ENCODE measurements at regions not wholly inside any gene's neighbourhood (a gene's known extent, or its start where the extent isn't known, plus 50 kb on each side); places are given as distances from the start of the nearest gene placed in this dataset.
A peak's percentile ranks its signal among the peaks of the same experiment; 100 is the strongest.

DNA sequence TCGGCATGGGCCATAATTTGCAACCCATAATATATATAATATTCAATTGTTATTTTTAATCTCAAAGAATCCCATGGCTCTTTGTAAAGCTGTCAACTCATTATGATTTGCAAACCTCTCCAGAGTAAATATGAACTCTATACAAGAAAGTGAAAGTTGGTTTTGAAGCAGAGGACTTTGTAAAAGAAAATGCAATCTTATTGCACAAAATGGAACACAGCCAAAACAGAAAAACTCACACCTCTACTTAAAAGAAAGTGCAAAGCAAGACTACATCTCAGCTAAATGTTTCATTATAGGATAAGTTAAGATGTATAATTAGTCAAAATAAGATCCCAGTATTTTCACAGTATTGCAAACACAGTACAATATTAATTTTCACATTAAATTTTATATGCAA, 111.2 kb upstream of the FLRT2 start:
- H3K27me3 ChIP-seq (replicated peaks; ENCODE audit: control insufficient read depth, insufficient read depth, low read length) = no peaks in the 10 kb centered on the region
- DNase-seq (ENCODE audit: low read depth) = peak; percentile 14
- H3K4me3 ChIP-seq (ENCODE audit: low read length) = no peak overlapping the region
- no peaks in the 10 kb centered on the region for H3K9me3 ChIP-seq (ENCODE audit: control insufficient read depth, low read length)
- H3K9ac ChIP-seq (ENCODE audit: low read length) = no peak overlapping the region
- no peaks in the 10 kb centered on the region for H3K36me3 ChIP-seq (ENCODE audit: control insufficient read depth, insufficient read depth, low read length, severe bottlenecking)
- peaks cover 30% of the 10 kb centered on the region for H3K4me1 ChIP-seq (ENCODE audit: control insufficient read depth, insufficient read depth, low read length)

DNA sequence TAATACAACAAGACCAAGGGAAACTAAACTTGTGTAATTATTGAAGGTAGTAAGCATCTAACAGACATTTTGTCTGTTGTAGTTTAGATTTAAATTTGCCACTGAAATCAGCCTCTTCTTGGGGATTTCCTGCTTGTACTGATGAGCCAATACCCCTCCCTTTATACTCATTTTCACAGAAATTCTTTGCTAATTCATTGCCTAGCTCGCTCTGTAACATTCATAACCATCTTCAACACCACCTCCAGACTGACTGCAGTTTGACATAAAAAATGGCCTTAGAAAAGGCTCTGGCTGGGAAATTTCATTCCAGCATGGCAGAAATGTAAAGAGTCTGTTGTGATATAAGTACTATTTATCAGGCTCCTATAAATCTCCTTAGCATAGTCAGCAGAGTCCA, 109.7 kb upstream of the FLRT2 start:
- Histone ChIP-seq H3K4me3 (ENCODE audit: low read length) (no peak overlapping the region), H3K4me1 (ENCODE audit: control insufficient read depth, insufficient read depth, low read length) (peaks cover 30% of the 10 kb centered on the region), H3K9me3 (ENCODE audit: control insufficient read depth, low read length) (no peaks in the 10 kb centered on the region), H3K9ac (ENCODE audit: low read length) (no peak overlapping the region), H3K36me3 (ENCODE audit: control insufficient read depth, insufficient read depth, low read length, severe bottlenecking) (no peaks in the 10 kb centered on the region), H3K27me3 (replicated peaks; ENCODE audit: control insufficient read depth, insufficient read depth, low read length) (no peaks in the 10 kb centered on the region)
- DNase-seq (ENCODE audit: low read depth) = no peak

DNA sequence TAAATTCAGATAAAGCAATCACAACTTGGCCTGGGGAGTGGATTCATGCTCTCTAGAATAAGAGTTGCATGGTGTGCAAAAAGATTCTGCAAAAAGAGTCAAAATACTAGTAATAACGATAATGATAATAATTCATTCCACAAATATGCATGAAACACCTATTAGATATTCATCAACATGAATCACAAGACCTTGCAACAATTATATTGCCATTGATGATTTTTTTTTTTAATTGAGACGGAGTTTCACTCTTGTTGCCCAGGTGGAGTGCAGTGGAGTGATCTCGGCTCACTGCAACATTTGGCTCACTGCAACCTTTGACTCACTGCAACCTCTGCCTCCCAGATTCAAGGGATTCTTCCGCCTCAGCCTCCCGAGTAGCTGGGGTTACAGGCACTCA, 109.2 kb upstream of the FLRT2 start:
- H3K36me3 ChIP-seq (ENCODE audit: control insufficient read depth, insufficient read depth, low read length, severe bottlenecking) = no peaks in the 10 kb centered on the region
- H3K9me3 ChIP-seq (ENCODE audit: control insufficient read depth, low read length) = no peaks in the 10 kb centered on the region
- H3K4me1 ChIP-seq (ENCODE audit: control insufficient read depth, insufficient read depth, low read length) = peaks cover 27% of the 10 kb centered on the region
- DNase-seq (ENCODE audit: low read depth) = no peak
- no peaks in the 10 kb centered on the region for H3K27me3 ChIP-seq (replicated peaks; ENCODE audit: control insufficient read depth, insufficient read depth, low read length)
- H3K4me3 ChIP-seq (ENCODE audit: low read length) = no peak overlapping the region
- no peak overlapping the region for H3K9ac ChIP-seq (ENCODE audit: low read length)

DNA sequence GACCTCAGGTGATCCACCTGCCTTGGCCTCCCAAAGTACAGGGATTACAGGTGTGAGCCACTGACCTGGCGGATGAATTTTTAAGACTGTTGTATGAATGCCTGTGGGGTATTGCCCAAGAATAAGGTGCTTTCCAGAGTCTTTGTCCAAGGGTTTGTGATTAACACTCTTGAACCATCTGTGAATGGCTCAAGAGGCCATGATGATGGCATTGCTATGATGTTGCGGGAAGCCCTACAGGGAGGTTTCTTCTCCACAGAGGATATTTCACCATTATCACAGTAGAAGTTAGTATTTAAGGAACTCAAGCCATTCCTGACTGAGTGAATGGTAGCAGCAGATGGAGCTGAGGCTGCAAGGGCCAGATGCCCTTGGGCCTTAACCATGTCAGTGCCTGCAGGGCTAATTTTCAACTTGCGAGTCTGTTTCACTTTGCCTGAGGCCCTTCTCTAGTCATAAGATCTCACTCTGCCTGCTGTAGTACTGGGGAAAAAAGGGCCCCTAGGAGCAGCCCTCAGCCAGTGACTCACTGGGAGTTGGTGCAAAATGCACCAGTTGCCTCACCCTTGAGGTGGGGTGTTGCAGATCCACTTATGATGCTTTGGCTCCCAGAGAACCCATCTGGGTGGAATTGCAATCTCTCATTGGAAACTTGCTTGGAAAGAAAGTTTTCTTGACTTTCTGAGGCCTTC, 108.6 kb upstream of the FLRT2 start:
- Histone ChIP-seq H3K27me3 (replicated peaks; ENCODE audit: control insufficient read depth, insufficient read depth, low read length) (no peaks in the 10 kb centered on the region), H3K9me3 (ENCODE audit: control insufficient read depth, low read length) (no peaks in the 10 kb centered on the region), H3K36me3 (ENCODE audit: control insufficient read depth, insufficient read depth, low read length, severe bottlenecking) (no peaks in the 10 kb centered on the region), H3K9ac (ENCODE audit: low read length) (no peak overlapping the region), H3K4me3 (ENCODE audit: low read length) (no peak overlapping the region), H3K4me1 (ENCODE audit: control insufficient read depth, insufficient read depth, low read length) (peaks cover 21% of the 10 kb centered on the region)
- peak; percentile 53 for DNase-seq (ENCODE audit: low read depth)

DNA sequence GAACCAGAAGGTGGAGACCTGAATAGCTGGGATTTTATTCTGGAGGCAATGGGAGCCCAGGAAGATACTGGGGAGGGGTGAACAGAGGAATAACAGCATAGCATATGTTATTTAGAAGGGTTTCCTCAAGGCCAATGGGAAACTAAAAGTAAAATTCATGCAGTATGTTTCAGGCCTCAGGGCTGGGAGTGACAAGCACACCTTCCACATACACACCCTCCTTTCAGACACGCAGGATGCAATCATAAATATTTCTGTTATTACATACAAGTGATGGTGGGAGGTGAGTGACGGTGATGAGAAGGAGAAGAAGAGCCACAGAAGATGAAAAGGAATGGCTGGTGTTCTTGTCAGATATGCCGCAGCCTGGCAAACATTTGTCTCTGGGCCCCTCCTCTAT, 106.1 kb upstream of the FLRT2 start:
- Histone ChIP-seq H3K9ac (ENCODE audit: low read length) (no peak overlapping the region), H3K9me3 (ENCODE audit: control insufficient read depth, low read length) (no peaks in the 10 kb centered on the region), H3K36me3 (ENCODE audit: control insufficient read depth, insufficient read depth, low read length, severe bottlenecking) (no peaks in the 10 kb centered on the region), H3K4me3 (ENCODE audit: low read length) (no peak overlapping the region), H3K4me1 (ENCODE audit: control insufficient read depth, insufficient read depth, low read length) (peaks cover 7% of the 10 kb centered on the region), H3K27me3 (replicated peaks; ENCODE audit: control insufficient read depth, insufficient read depth, low read length) (no peaks in the 10 kb centered on the region)
- DNase-seq (ENCODE audit: low read depth) = no peak

DNA sequence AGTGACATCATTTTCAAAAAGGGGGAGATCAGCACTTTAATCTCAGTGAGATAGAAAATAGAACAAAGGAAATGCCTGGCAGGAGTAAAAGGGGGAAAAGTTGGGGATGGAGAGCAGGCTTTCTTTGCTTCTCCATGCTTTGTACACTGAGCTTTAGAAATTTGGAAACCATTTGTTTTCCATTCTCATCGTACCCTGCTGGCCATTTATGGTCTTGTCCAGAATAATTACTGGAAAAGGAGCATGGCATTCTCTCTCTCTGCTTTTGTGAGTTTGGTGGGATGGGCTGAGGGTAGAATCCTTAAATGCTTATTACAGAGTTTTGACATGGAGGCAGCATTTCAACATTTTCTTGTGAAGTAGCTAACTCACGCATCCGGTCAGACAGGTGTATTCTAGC, 104.4 kb upstream of the FLRT2 start:
- no peak overlapping the region for H3K4me3 ChIP-seq (ENCODE audit: low read length)
- H3K36me3 ChIP-seq (ENCODE audit: control insufficient read depth, insufficient read depth, low read length, severe bottlenecking) = no peaks in the 10 kb centered on the region
- DNase-seq (ENCODE audit: low read depth) = no peak
- no peak overlapping the region for H3K9ac ChIP-seq (ENCODE audit: low read length)
- H3K4me1 ChIP-seq (ENCODE audit: control insufficient read depth, insufficient read depth, low read length) = peaks cover 5% of the 10 kb centered on the region
- no peaks in the 10 kb centered on the region for H3K9me3 ChIP-seq (ENCODE audit: control insufficient read depth, low read length)
- no peaks in the 10 kb centered on the region for H3K27me3 ChIP-seq (replicated peaks; ENCODE audit: control insufficient read depth, insufficient read depth, low read length)

DNA sequence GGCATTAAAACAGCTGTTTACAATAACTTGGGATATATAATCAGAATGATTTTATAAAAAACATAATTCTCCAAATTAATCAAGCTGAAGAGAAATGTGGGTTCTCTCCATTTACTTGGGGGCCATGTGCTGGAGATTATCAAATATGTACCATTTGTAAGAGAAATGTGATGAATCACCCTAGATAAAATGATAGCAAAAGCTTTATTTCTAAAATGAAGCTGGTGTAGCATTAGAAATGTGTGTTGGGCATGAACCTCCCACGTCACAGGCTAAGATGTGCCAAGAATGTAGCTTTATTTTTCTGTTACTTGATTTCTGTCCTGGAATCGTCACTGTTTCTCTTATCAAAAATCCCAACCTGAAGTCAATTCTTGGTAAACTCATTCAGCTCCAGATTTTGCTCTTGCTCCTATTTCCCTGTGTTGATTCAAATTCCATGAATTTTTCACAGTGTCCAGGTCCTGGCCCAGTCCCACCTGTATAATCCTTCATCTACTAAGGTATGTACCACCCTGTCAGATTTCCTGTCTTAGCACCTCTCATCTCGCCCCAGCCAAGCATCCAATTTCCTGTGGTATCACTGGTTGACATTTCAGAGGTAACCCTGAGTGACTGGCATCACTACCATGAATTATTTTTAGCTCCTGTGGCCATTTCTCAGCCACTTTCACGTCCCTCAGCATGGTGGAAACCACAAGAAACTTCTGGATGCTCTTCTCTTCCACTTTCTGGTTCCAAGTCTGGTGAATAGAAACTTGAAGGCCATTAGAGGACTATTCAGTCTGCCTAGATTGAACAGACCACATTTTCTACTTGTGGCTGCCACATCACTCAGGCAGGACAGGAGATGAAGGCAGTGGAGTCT, 103.6 kb upstream of the FLRT2 start:
- Histone ChIP-seq H3K9me3 (ENCODE audit: control insufficient read depth, low read length) (no peaks in the 10 kb centered on the region), H3K4me3 (ENCODE audit: low read length) (no peak overlapping the region), H3K27me3 (replicated peaks; ENCODE audit: control insufficient read depth, insufficient read depth, low read length) (no peaks in the 10 kb centered on the region), H3K36me3 (ENCODE audit: control insufficient read depth, insufficient read depth, low read length, severe bottlenecking) (no peaks in the 10 kb centered on the region), H3K4me1 (ENCODE audit: control insufficient read depth, insufficient read depth, low read length) (peaks cover 2% of the 10 kb centered on the region), H3K9ac (ENCODE audit: low read length) (no peak overlapping the region)
- DNase-seq (ENCODE audit: low read depth) = no peak

DNA sequence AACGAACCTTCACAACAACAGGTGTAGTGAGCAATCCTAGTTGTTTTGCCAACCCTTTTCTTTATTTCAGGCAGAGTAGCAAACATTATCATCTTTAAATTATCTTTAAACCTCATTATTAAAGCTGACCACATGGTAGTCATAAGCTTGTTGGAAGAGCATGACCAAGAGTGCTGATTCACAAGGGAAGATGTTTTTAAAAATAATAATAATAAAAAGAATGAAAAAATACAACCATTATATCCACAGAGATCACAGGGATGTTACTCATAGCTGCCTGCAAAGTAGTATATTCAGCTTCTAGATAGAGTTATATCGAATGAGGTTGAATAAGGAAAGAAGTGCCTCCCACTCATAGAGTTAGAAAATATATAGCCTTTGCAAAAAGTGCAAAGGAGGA, 101.0 kb upstream of the FLRT2 start:
- DNase-seq (ENCODE audit: low read depth) = no peak
- H3K4me3 ChIP-seq (ENCODE audit: low read length) = no peak overlapping the region
- no peaks in the 10 kb centered on the region for H3K27me3 ChIP-seq (replicated peaks; ENCODE audit: control insufficient read depth, insufficient read depth, low read length)
- H3K9ac ChIP-seq (ENCODE audit: low read length) = no peak overlapping the region
- no peaks in the 10 kb centered on the region for H3K36me3 ChIP-seq (ENCODE audit: control insufficient read depth, insufficient read depth, low read length, severe bottlenecking)
- H3K9me3 ChIP-seq (ENCODE audit: control insufficient read depth, low read length) = no peaks in the 10 kb centered on the region
- no peaks in the 10 kb centered on the region for H3K4me1 ChIP-seq (ENCODE audit: control insufficient read depth, insufficient read depth, low read length)

DNA sequence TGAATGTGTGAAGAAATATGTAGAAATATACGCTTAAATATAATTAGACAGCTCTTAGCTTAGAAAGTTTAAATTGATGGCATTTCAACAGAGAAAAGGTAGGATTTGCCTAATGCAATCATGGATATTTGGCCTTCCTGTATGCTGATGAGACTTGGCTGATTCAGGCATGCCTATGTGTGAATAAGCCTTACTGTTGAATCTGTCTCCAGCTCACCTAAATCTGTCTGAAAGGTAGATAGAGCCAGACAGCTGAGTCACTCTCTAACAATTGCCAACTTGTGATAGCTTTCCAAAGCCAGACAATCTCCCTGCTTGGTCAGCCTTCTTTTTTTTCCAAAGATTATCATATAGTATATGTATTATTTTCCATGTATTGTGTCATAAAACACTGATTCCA, 92.8 kb upstream of the FLRT2 start:
- no peak overlapping the region for H3K9ac ChIP-seq (ENCODE audit: low read length)
- DNase-seq (ENCODE audit: low read depth) = peak; percentile 15
- H3K36me3 ChIP-seq (ENCODE audit: control insufficient read depth, insufficient read depth, low read length, severe bottlenecking) = no peaks in the 10 kb centered on the region
- H3K4me3 ChIP-seq (ENCODE audit: low read length) = no peak overlapping the region
- H3K27me3 ChIP-seq (replicated peaks; ENCODE audit: control insufficient read depth, insufficient read depth, low read length) = no peaks in the 10 kb centered on the region
- peaks cover 22% of the 10 kb centered on the region for H3K4me1 ChIP-seq (ENCODE audit: control insufficient read depth, insufficient read depth, low read length)
- no peaks in the 10 kb centered on the region for H3K9me3 ChIP-seq (ENCODE audit: control insufficient read depth, low read length)

DNA sequence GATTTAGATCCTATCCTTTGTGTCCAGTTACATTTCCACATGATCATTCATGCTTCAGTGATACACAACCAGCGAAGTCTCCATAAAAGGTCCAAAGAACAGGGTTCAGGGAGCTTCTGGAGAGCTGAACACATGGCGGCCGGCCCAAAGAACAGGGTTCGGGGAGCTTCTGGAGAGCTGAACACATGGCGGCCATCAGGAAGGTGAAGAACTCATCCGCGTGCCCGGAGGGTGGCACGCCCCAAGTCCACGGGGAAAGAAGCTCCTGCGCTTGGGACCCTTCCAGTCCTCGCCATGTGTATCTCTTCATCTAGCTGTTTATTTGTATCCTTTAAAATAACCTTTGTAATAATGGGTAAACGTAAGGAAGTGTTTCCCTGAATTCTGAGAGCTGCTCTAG, 91.9 kb upstream of the FLRT2 start:
- no peak for DNase-seq (ENCODE audit: low read depth)
- no peaks in the 10 kb centered on the region for H3K36me3 ChIP-seq (ENCODE audit: control insufficient read depth, insufficient read depth, low read length, severe bottlenecking)
- H3K9me3 ChIP-seq (ENCODE audit: control insufficient read depth, low read length) = no peaks in the 10 kb centered on the region
- H3K4me1 ChIP-seq (ENCODE audit: control insufficient read depth, insufficient read depth, low read length) = peaks cover 22% of the 10 kb centered on the region
- no peaks in the 10 kb centered on the region for H3K27me3 ChIP-seq (replicated peaks; ENCODE audit: control insufficient read depth, insufficient read depth, low read length)
- H3K4me3 ChIP-seq (ENCODE audit: low read length) = no peak overlapping the region
- no peak overlapping the region for H3K9ac ChIP-seq (ENCODE audit: low read length)

DNA sequence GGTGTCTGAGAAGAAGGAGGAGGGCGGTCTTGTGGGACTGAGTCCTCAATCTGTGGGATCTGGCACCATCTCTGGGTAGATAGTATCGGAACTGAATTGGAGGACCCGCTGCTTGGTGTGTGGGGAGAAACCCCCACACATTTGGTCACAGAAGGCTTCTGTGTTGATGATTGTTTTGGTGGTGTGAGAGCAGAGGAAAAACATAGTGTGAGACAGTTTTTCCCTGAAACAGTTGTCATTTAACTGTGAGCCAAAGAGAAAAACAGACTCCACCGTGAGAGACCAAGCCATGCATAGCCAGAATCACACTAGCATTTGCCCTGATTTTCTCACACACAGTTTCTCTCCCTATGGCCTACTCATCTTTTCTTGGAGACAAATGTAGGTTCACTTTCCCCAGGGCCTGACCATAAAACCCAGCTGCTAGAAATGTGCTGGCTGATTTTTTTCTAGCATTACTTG, 91.4 kb upstream of the FLRT2 start:
- no peak for DNase-seq (ENCODE audit: low read depth)
- Histone ChIP-seq H3K9me3 (ENCODE audit: control insufficient read depth, low read length) (no peaks in the 10 kb centered on the region), H3K4me1 (ENCODE audit: control insufficient read depth, insufficient read depth, low read length) (peaks cover 22% of the 10 kb centered on the region), H3K27me3 (replicated peaks; ENCODE audit: control insufficient read depth, insufficient read depth, low read length) (no peaks in the 10 kb centered on the region), H3K4me3 (ENCODE audit: low read length) (no peak overlapping the region), H3K36me3 (ENCODE audit: control insufficient read depth, insufficient read depth, low read length, severe bottlenecking) (no peaks in the 10 kb centered on the region), H3K9ac (ENCODE audit: low read length) (peak overlapping the region; percentile 2)

All from adipocyte (in vitro differentiated cells).